IMR-90 (cell line): ENCODE measurements at regions not wholly inside any gene's neighbourhood (a gene's known extent, or its start where the extent isn't known, plus 50 kb on each side); places are given as distances from the start of the nearest gene placed in this dataset.

Experiments used
- BHLHE40 ChIP-seq: fragments of 150-350 bp; IDR thresholded peaks from 2 replicates; pipeline ENCODE4 v1.6.1; 2016; ENCODE audit warnings: mild to moderate bottlenecking, low read depth, low read length
- CEBPB ChIP-seq: IDR thresholded peaks from 2 replicates; pipeline ENCODE4 v1.6.1; 2012; ENCODE audit warnings: low read depth, low read length, improper control_type of control experiment
- CHD1 ChIP-seq: IDR thresholded peaks from 2 replicates; pipeline ENCODE4 v1.6.1; 2012; ENCODE audit warnings: low read depth, low read length, improper control_type of control experiment
- MXI1 ChIP-seq: IDR thresholded peaks from 2 replicates; pipeline ENCODE4 v1.6.1; 2012; ENCODE audit warnings: low read depth, mild to moderate bottlenecking, low read length, moderate library complexity, borderline replicate concordance
- POLR2A ChIP-seq: IDR thresholded peaks from 2 replicates; pipeline ENCODE4 v1.6.1; 2012; ENCODE audit warnings: mild to moderate bottlenecking, low read depth, low read length
- RAD21 ChIP-seq: IDR thresholded peaks from 2 replicates; pipeline ENCODE4 v1.6.1; 2012; ENCODE audit warnings: low read length, improper control_type of control experiment
- RCOR1 ChIP-seq: IDR thresholded peaks from 2 replicates; pipeline ENCODE4 v1.6.1; 2012; ENCODE audit warnings: mild to moderate bottlenecking, low read length, improper control_type of control experiment; ENCODE audit not compliant: insufficient replicate concordance
- TF ChIP-seq, protein P1 (sequence below): conservative IDR thresholded peaks from 2 replicates; pipeline ENCODE4 v1.5.1; 2012; ENCODE audit warnings: mild to moderate bottlenecking, low read depth, low read length, improper control_type of control experiment
- TF ChIP-seq, protein P2 (sequence below): fragments of 150-350 bp; IDR thresholded peaks from 2 replicates; pipeline ENCODE4 v1.6.1; 2016; ENCODE audit warnings: low read depth, mild to moderate bottlenecking, low read length, moderate library complexity, borderline replicate concordance
- TF ChIP-seq, protein P3 (sequence below): fragments of 150-350 bp; IDR thresholded peaks from 2 replicates; pipeline ENCODE4 v1.6.1; 2017; ENCODE audit warnings: mild to moderate bottlenecking, antibody characterized with exemption, low read length, low read depth

DNA sequence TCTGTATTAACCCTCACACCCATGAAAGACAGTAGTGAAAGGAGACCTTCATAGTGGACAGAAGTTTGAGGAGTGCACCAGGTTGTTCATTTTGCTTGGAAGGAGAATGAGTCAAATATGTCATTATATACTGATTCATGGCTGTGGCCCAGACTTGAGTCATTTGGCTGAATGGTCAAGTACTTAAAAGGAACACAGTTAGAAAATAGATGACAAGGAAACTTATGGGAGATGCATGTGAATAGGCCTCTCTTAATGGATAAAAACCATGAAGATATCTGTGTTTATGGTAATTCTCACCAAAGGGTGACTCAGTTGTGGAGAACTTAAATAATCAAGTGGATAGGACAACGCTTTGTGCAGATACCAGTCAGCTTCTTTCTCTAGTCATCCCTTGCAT lies 524.7 kb upstream of the CNTNAP5 start:
- TF ChIP-seq, protein P1, sequence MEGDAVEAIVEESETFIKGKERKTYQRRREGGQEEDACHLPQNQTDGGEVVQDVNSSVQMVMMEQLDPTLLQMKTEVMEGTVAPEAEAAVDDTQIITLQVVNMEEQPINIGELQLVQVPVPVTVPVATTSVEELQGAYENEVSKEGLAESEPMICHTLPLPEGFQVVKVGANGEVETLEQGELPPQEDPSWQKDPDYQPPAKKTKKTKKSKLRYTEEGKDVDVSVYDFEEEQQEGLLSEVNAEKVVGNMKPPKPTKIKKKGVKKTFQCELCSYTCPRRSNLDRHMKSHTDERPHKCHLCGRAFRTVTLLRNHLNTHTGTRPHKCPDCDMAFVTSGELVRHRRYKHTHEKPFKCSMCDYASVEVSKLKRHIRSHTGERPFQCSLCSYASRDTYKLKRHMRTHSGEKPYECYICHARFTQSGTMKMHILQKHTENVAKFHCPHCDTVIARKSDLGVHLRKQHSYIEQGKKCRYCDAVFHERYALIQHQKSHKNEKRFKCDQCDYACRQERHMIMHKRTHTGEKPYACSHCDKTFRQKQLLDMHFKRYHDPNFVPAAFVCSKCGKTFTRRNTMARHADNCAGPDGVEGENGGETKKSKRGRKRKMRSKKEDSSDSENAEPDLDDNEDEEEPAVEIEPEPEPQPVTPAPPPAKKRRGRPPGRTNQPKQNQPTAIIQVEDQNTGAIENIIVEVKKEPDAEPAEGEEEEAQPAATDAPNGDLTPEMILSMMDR: no peak
- TF ChIP-seq, protein P2, sequence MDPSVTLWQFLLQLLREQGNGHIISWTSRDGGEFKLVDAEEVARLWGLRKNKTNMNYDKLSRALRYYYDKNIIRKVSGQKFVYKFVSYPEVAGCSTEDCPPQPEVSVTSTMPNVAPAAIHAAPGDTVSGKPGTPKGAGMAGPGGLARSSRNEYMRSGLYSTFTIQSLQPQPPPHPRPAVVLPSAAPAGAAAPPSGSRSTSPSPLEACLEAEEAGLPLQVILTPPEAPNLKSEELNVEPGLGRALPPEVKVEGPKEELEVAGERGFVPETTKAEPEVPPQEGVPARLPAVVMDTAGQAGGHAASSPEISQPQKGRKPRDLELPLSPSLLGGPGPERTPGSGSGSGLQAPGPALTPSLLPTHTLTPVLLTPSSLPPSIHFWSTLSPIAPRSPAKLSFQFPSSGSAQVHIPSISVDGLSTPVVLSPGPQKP: no peak
- TF ChIP-seq CEBPB: no peak
- TF ChIP-seq, protein P3, sequence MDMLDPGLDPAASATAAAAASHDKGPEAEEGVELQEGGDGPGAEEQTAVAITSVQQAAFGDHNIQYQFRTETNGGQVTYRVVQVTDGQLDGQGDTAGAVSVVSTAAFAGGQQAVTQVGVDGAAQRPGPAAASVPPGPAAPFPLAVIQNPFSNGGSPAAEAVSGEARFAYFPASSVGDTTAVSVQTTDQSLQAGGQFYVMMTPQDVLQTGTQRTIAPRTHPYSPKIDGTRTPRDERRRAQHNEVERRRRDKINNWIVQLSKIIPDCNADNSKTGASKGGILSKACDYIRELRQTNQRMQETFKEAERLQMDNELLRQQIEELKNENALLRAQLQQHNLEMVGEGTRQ: no peak
- no peak for TF ChIP-seq RAD21
- TF ChIP-seq POLR2A: no peak
- TF ChIP-seq CHD1: no peak
- TF ChIP-seq RCOR1: no peak
- TF ChIP-seq MXI1: no peak
- no peak for TF ChIP-seq BHLHE40
